A549 (cell line): ENCODE measurements at regions not wholly inside any gene's neighbourhood (a gene's known extent, or its start where the extent isn't known, plus 50 kb on each side); places are given as distances from the start of the nearest gene placed in this dataset.

Experiments used
- BHLHE40 ChIP-seq: IDR thresholded peaks from 2 replicates; pipeline ENCODE4 v1.6.1; 2012; ENCODE audit warnings: low read depth, low read length, inconsistent platforms
- CHD2 ChIP-seq: fragments of 150-350 bp; IDR thresholded peaks from 2 replicates; pipeline ENCODE4 v1.6.1; 2014; ENCODE audit warnings: low read length; ENCODE audit not compliant: partially characterized antibody
- CTCF ChIP-seq: fragments of >200 bp; sonication (Bioruptor Twin); formaldehyde crosslinking; IDR thresholded peaks from 3 replicates; pipeline ENCODE4 v1.5.1; 2016
- JUN ChIP-seq, 2 experiments: fragments of >200 bp; sonication (Bioruptor Twin); formaldehyde crosslinking; IDR thresholded peaks; 2 replicates in 1 of 2; 3 replicates in 1 of 2; pipeline ENCODE4 v1.6.1; 2016 to 2017
- MAZ ChIP-seq: fragments of 150-350 bp; IDR thresholded peaks from 2 replicates; pipeline ENCODE4 v1.6.1; 2014; ENCODE audit warnings: antibody characterized with exemption, low read depth, low read length, borderline replicate concordance
- ZNF302 ChIP-seq: fragments of 250-450 bp; sonication (Bioruptor Pico); IDR thresholded peaks from 2 replicates; pipeline ENCODE4 v1.9.0; 2021; ENCODE audit warnings: inconsistent platforms, mild to moderate bottlenecking, moderate library complexity

DNA sequence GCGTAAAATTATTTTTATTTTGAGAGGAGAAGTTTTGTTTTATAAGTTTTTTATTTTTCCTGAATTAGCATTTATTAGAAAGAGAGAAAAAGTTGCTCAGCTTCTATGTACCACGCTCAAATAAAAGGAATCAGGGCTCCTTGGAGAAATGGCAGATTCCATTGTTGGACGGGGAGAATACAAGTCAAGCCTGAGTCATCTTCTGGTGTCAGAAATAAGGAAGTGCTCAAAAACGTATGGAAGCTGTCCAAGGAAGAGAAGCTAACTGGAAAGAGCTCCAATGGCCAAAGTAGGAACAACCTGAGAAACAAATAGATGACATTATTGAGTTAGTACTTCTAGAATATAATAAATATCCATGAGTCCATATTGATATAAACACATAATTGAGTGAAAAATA, 89.3 kb upstream of the NEIL3 start:
- TF ChIP-seq JUN (IDR thresholded peaks at IDR 0.05) (no peak), ZNF302 (CRISPR knock-in tag) (no peak), CTCF (no peak), MAZ (no peak), CHD2 (no peak), BHLHE40 (no peak)
